PC-3 (cell line): ENCODE measurements at regions not wholly inside any gene's neighbourhood (a gene's known extent, or its start where the extent isn't known, plus 50 kb on each side); places are given as distances from the start of the nearest gene placed in this dataset.

Experiments used
- CTCF ChIP-seq: fragments of 300-600 bp; sonication (generic); conservative IDR thresholded peaks from 2 replicates; pipeline ENCODE4 v1.5.1; 2017; ENCODE audit warnings: antibody characterized with exemption, low read depth, mild to moderate bottlenecking, low read length
- EZH2 ChIP-seq: fragments of 300-600 bp; sonication (generic); IDR thresholded peaks from one replicate; pipeline ENCODE4 v1.6.1; 2017; ENCODE audit warnings: antibody characterized with exemption, mild to moderate bottlenecking, low read length; ENCODE audit not compliant: unreplicated experiment
- EZH2phosphoT487 ChIP-seq: fragments of 300-600 bp; sonication (generic); IDR thresholded peaks from 2 replicates; pipeline ENCODE4 v1.6.1; 2018; ENCODE audit warnings: mild to moderate bottlenecking, antibody characterized with exemption, low read length, borderline replicate concordance

GRCh38 chr4:130296448-130296847 is 1200.5 kb downstream of the C4orf33 start:
- no peak for TF ChIP-seq CTCF
- no peak for TF ChIP-seq EZH2phosphoT487
- no peak for TF ChIP-seq EZH2
